Central memory CD8-positive, alpha-beta T cell (primary cell): ENCODE measurements at regions not wholly inside any gene's neighbourhood (a gene's known extent, or its start where the extent isn't known, plus 50 kb on each side); places are given as distances from the start of the nearest gene placed in this dataset.
"Not testable (repeated sequence)": the region's sequence is repeated elsewhere in the genome, so short reads cannot be mapped to it uniquely, and the experiment has no call there.

Experiments used
- ATAC-seq: fragments of 150-1000 bp; cut with Tn5 transposase; replicated peaks from 2 replicates; pipeline ENCODE4 v1.10.0; 2022; ENCODE audit warnings: mild to moderate bottlenecking, moderate FRiP score, moderate number of reproducible peaks; ENCODE audit not compliant: poor library complexity, severe bottlenecking; ENCODE audit errors: extremely low read depth
- DNase-seq, 2 donors: peaks; one replicate each; pipeline ENCODE4 v3.0.0; 2021; ENCODE audit warnings: low spot score in 2 of 2
- H3K27ac Mint-ChIP-seq: one replicate; pipeline ENCODE4 v1.8.0; 2022; ENCODE audit warnings: low read depth, mild to moderate bottlenecking, moderate library complexity, mixed read lengths
- H3K27me3 Mint-ChIP-seq: one replicate; pipeline ENCODE4 v1.8.0; 2022; ENCODE audit warnings: mixed read lengths
- H3K36me3 Mint-ChIP-seq: one replicate; pipeline ENCODE4 v1.8.0; 2022; ENCODE audit warnings: mild to moderate bottlenecking, moderate library complexity, mixed read lengths; ENCODE audit not compliant: insufficient read depth
- H3K4me1 Mint-ChIP-seq: one replicate; pipeline ENCODE4 v1.8.0; 2022; ENCODE audit warnings: mixed read lengths
- H3K4me3 Mint-ChIP-seq: one replicate; pipeline ENCODE4 v1.8.0; 2022; ENCODE audit warnings: mild to moderate bottlenecking, moderate library complexity, mixed read lengths
- H3K9me3 Mint-ChIP-seq: one replicate; pipeline ENCODE4 v1.8.0; 2022; ENCODE audit warnings: mixed read lengths

DNA sequence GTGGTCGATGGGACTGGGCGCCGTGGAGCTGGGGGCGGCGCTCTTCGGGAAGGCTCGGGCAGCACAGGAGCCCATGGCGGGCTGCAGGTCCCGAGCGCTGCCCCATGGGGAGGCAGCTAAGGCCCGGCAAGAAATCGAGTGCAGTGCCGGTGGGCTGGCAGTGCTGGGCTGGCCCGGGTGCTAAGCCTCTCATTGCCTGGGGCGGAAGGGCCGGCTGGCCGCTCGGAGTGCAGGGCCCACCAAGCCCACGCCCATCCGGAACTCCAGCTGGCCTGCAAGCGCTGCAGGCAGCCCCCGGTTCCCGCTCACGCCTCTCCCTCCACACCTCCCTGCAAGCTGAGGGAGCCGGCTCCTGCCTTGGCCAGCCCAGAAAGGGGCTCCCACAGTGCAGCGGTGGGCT is 748.4 kb upstream of the NRXN1 start:
- peaks cover 32% of the 10 kb centered on the region for H3K9me3 Mint-ChIP-seq
- no peaks in the 10 kb centered on the region for H3K4me1 Mint-ChIP-seq
- H3K27me3 Mint-ChIP-seq = no peaks in the 10 kb centered on the region
- no peak overlapping the region for H3K27ac Mint-ChIP-seq
- no peaks in the 10 kb centered on the region for H3K36me3 Mint-ChIP-seq
- no peak overlapping the region for H3K4me3 Mint-ChIP-seq
- ATAC-seq (no peak), DNase-seq (no peak)

DNA sequence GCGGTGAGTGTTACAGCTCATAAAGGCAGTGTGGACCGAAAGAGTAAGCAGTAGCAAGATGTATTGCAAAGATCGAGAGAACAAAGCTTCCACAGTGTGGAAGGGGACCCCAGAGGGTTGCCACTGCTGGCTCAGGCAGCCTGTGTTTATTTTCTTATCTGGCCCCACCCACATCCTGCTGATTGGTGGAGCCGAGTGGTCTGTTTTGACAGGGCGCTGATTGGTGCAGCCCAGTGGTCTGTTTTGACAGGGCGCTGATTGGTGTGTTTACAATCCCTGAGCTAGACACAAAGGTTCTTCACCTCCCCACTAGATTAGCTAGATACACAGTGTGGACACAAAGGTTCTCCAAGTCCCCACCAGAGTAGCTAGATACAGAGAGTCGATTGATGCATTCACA is 747.8 kb upstream of the NRXN1 start:
- not testable (repeated sequence) for H3K4me1 Mint-ChIP-seq, H3K27me3 Mint-ChIP-seq, ATAC-seq, H3K27ac Mint-ChIP-seq, H3K4me3 Mint-ChIP-seq, H3K36me3 Mint-ChIP-seq, DNase-seq
- peaks cover 27% of the 10 kb centered on the region for H3K9me3 Mint-ChIP-seq

GRCh38 chr2:51778806-51779205 is 746.9 kb upstream of the NRXN1 start:
- peaks cover 22% of the 10 kb centered on the region for H3K9me3 Mint-ChIP-seq
- no peak overlapping the region for H3K4me3 Mint-ChIP-seq
- no peak for ATAC-seq
- H3K36me3 Mint-ChIP-seq = no peaks in the 10 kb centered on the region
- no peaks in the 10 kb centered on the region for H3K4me1 Mint-ChIP-seq
- no peak overlapping the region for H3K27ac Mint-ChIP-seq
- no peak for DNase-seq
- no peaks in the 10 kb centered on the region for H3K27me3 Mint-ChIP-seq

DNA sequence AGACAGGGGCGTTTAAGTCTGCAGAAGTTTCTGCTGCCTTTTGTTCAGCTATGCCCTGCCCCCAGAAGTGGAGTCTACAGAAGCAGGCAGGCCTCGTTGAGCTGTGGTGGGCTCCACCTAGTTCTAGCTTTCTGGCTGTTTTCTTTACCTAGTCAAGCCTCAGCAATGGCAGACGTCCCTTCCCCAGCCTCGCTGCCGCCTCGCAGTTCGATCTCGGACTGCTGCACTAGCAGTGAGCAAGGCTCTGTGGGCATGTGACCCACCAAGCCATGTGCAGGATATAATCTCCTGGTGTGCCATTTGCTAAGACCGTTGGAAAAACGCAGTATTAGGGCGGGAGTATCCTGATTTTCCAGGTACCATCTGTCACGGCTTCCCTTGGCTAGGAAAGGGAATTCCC is 742.7 kb upstream of the NRXN1 start:
- H3K4me1 Mint-ChIP-seq, H3K27ac Mint-ChIP-seq, DNase-seq, H3K4me3 Mint-ChIP-seq, ATAC-seq, H3K27me3 Mint-ChIP-seq, H3K36me3 Mint-ChIP-seq: not testable (repeated sequence)
- H3K9me3 Mint-ChIP-seq = peaks cover 18% of the 10 kb centered on the region

- no peaks in the 10 kb centered on the region for H3K36me3 Mint-ChIP-seq
- peaks cover 18% of the 10 kb centered on the region for H3K9me3 Mint-ChIP-seq
- no peaks in the 10 kb centered on the region for H3K27me3 Mint-ChIP-seq
- H3K27ac Mint-ChIP-seq = no peak overlapping the region
- no peak overlapping the region for H3K4me3 Mint-ChIP-seq
- no peaks in the 10 kb centered on the region for H3K4me1 Mint-ChIP-seq
- ATAC-seq (no peak), DNase-seq (no peak)
Measured at GRCh38 chr2:51760441-51760840, 728.5 kb upstream of the NRXN1 start.

GRCh38 chr2:51758081-51758480 is 726.1 kb upstream of the NRXN1 start:
- Mint-ChIP-seq H3K36me3 (no peaks in the 10 kb centered on the region), H3K9me3 (peaks cover 13% of the 10 kb centered on the region), H3K4me1 (no peaks in the 10 kb centered on the region), H3K4me3 (no peak overlapping the region), H3K27me3 (no peaks in the 10 kb centered on the region), H3K27ac (no peak overlapping the region)
- DNase-seq = no peak
- ATAC-seq = no peak

- no peaks in the 10 kb centered on the region for H3K27me3 Mint-ChIP-seq
- no peak for DNase-seq
- H3K4me1 Mint-ChIP-seq = no peaks in the 10 kb centered on the region
- H3K27ac Mint-ChIP-seq = no peak overlapping the region
- no peak overlapping the region for H3K4me3 Mint-ChIP-seq
- H3K9me3 Mint-ChIP-seq = peaks cover 19% of the 10 kb centered on the region
- no peaks in the 10 kb centered on the region for H3K36me3 Mint-ChIP-seq
- no peak for ATAC-seq
Measured at GRCh38 chr2:51734115-51734514, 702.2 kb upstream of the NRXN1 start.

DNA sequence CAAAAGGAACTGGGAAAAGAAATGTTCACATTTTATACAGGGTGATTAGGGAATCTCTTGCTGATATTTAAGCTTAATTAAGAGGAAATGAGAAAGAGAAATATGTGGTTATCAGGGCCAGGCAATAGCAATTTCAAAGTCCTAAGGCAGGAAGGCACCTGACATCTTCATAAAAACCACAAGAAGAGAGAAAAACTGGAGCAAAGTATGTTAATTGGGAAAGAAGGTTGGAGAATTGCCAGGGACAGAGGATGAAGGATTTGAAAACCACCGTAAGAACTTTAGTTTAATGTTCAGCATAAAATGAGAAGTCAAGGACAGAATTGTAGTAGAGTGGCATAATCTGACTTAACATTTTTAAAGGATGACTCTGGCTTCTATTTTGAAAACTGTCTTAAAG is 691.8 kb upstream of the NRXN1 start:
- no peak overlapping the region for H3K4me3 Mint-ChIP-seq
- peaks cover 24% of the 10 kb centered on the region for H3K9me3 Mint-ChIP-seq
- peaks cover 2% of the 10 kb centered on the region for H3K36me3 Mint-ChIP-seq
- no peak overlapping the region for H3K27ac Mint-ChIP-seq
- H3K27me3 Mint-ChIP-seq = no peaks in the 10 kb centered on the region
- ATAC-seq = no peak
- DNase-seq = no peak
- no peaks in the 10 kb centered on the region for H3K4me1 Mint-ChIP-seq

DNA sequence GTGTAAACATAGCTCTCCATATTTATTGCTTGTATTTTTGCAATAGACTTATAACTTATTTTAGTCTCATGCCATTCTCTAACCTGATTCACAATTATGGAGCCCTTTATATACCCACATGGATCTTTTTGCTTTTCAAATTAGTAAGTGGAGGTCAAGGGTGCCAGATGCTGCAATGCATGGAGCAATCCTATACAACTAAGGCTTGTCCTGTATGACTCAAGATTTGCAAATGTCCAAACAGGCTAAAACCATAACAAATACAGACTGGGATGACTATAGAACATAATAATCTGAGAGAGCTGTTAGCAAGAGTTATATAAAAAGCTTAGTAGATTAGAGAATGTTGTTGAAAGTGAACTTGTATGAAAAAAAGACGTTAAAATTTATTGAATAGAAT is 690.4 kb upstream of the NRXN1 start:
- H3K4me3 Mint-ChIP-seq = no peak overlapping the region
- H3K9me3 Mint-ChIP-seq = peaks cover 24% of the 10 kb centered on the region

DNA sequence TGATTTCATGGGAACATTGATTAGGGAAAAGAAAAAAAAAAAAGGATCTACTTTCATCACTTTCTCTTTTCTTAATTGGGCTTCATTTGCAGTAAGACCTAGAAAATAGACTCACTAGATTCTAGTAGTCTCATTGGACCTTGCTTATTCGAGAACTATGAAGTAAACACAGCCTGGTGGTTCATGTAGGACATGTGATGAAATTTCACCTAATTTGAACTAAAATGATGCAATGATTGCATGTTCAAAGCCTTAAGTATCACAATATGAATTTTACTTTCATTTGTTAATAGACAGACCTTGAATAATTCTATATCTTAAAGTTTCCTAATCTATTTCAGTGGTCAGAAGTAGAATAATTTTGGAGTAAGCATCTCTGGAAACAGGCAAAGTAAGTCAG is 688.9 kb upstream of the NRXN1 start:
- peaks cover 34% of the 10 kb centered on the region for H3K9me3 Mint-ChIP-seq
- no peak for DNase-seq
- H3K36me3 Mint-ChIP-seq = peaks cover 2% of the 10 kb centered on the region
- no peak for ATAC-seq
- H3K27ac Mint-ChIP-seq = no peak overlapping the region
- no peaks in the 10 kb centered on the region for H3K4me1 Mint-ChIP-seq
- H3K27me3 Mint-ChIP-seq = no peaks in the 10 kb centered on the region
- H3K4me3 Mint-ChIP-seq = no peak overlapping the region

More for the DNA sequence above, 690.4 kb upstream of the NRXN1 start:
- H3K4me1 Mint-ChIP-seq = no peaks in the 10 kb centered on the region
- DNase-seq (no peak), ATAC-seq (no peak)
- H3K36me3 Mint-ChIP-seq = peaks cover 2% of the 10 kb centered on the region
- H3K27me3 Mint-ChIP-seq = no peaks in the 10 kb centered on the region
- H3K27ac Mint-ChIP-seq = no peak overlapping the region

GRCh38 chr2:51718881-51719280 is 686.9 kb upstream of the NRXN1 start:
- H3K36me3 Mint-ChIP-seq = peaks cover 2% of the 10 kb centered on the region
- no peaks in the 10 kb centered on the region for H3K27me3 Mint-ChIP-seq
- peaks cover 35% of the 10 kb centered on the region for H3K9me3 Mint-ChIP-seq
- no peaks in the 10 kb centered on the region for H3K4me1 Mint-ChIP-seq
- DNase-seq (no peak), ATAC-seq (no peak)
- H3K4me3 Mint-ChIP-seq = no peak overlapping the region
- no peak overlapping the region for H3K27ac Mint-ChIP-seq

GRCh38 chr2:51717312-51717711 is 685.4 kb upstream of the NRXN1 start:
- no peak overlapping the region for H3K4me3 Mint-ChIP-seq
- peaks cover 28% of the 10 kb centered on the region for H3K9me3 Mint-ChIP-seq
- DNase-seq (no peak), ATAC-seq (no peak)
- H3K36me3 Mint-ChIP-seq = peaks cover 2% of the 10 kb centered on the region
- no peaks in the 10 kb centered on the region for H3K4me1 Mint-ChIP-seq
- no peaks in the 10 kb centered on the region for H3K27me3 Mint-ChIP-seq
- no peak overlapping the region for H3K27ac Mint-ChIP-seq

DNA sequence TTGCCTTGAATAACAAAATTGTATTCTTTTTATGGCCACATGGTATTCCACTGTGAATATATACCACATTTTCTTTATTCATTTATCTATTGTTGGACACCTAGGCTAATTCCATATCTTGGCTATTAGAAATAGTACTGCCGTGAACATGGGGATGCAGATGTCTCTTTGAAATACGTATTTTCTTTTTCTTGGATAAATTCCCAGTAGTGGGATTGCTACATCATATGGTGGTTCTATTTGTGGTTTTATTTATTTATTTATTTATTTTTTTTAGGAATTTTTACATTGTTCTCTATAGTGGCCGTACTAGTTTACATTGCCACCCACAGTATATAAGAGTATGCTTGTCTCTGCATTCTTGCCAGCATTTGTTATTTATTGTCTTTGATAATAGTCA is 679.8 kb upstream of the NRXN1 start:
- Mint-ChIP-seq H3K4me1 (no peaks in the 10 kb centered on the region), H3K9me3 (peaks cover 36% of the 10 kb centered on the region), H3K4me3 (no peak overlapping the region), H3K27ac (no peak overlapping the region), H3K27me3 (no peaks in the 10 kb centered on the region), H3K36me3 (no peaks in the 10 kb centered on the region)
- DNase-seq (no peak), ATAC-seq (no peak)

DNA sequence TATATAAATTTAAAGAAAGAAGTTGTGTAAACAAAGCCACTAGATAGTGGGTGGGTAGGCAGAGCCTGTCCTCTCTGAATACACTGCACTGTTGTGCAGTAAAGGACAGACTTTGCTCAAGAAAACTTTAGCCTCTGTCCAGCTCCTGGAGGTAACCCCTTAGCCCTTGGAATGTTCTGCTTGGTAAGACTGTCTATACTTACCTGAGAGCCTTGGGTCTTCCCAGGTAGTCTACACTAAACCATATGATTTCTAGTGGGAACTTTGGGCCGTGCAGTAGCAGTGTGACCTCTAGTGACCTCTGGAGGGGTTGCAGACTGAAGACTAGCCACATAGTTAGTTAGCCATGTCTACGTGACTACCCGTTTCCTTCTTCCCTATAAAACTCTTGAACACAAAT is 678.3 kb upstream of the NRXN1 start:
- Mint-ChIP-seq H3K9me3 (peaks cover 40% of the 10 kb centered on the region), H3K27me3 (no peaks in the 10 kb centered on the region), H3K4me1 (no peaks in the 10 kb centered on the region), H3K4me3 (no peak overlapping the region), H3K27ac (no peak overlapping the region), H3K36me3 (no peaks in the 10 kb centered on the region)
- no peak for DNase-seq
- no peak for ATAC-seq
